Astrocyte (in vitro differentiated cells and primary cell): ENCODE measurements at regions not wholly inside any gene's neighbourhood (a gene's known extent, or its start where the extent isn't known, plus 50 kb on each side); places are given as distances from the start of the nearest gene placed in this dataset.

Experiments used
- EZH2 ChIP-seq: IDR thresholded peaks from 2 replicates; pipeline ENCODE4 v1.6.1; 2012; ENCODE audit warnings: mild to moderate bottlenecking, low read length, inconsistent platforms; ENCODE audit not compliant: insufficient read depth
- TF ChIP-seq, protein P1 (sequence below): IDR thresholded peaks from 2 replicates; pipeline ENCODE4 v1.5.1; 2011; ENCODE audit warnings: low read depth, mild to moderate bottlenecking, inconsistent platforms, low read length, moderate library complexity; ENCODE audit not compliant: insufficient read depth

- TF ChIP-seq, protein P1, sequence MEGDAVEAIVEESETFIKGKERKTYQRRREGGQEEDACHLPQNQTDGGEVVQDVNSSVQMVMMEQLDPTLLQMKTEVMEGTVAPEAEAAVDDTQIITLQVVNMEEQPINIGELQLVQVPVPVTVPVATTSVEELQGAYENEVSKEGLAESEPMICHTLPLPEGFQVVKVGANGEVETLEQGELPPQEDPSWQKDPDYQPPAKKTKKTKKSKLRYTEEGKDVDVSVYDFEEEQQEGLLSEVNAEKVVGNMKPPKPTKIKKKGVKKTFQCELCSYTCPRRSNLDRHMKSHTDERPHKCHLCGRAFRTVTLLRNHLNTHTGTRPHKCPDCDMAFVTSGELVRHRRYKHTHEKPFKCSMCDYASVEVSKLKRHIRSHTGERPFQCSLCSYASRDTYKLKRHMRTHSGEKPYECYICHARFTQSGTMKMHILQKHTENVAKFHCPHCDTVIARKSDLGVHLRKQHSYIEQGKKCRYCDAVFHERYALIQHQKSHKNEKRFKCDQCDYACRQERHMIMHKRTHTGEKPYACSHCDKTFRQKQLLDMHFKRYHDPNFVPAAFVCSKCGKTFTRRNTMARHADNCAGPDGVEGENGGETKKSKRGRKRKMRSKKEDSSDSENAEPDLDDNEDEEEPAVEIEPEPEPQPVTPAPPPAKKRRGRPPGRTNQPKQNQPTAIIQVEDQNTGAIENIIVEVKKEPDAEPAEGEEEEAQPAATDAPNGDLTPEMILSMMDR, result no peak
- TF ChIP-seq EZH2, result no peak
These were observed 98.1 kb upstream of the JADE1 start for GRCh38 chr4:128711361-128711760.
